DMS153 treated with DMSO at 0.1 percent for 48 hours (cell line): ENCODE measurements at regions not wholly inside any gene's neighbourhood (a gene's known extent, or its start where the extent isn't known, plus 50 kb on each side); places are given as distances from the start of the nearest gene placed in this dataset.

Experiments used
- DNase-seq: peaks from one replicate; lab custom pipeline; 2025; ENCODE audit not compliant: unreplicated experiment; lab: John Stamatoyannopoulos, UW

DNA sequence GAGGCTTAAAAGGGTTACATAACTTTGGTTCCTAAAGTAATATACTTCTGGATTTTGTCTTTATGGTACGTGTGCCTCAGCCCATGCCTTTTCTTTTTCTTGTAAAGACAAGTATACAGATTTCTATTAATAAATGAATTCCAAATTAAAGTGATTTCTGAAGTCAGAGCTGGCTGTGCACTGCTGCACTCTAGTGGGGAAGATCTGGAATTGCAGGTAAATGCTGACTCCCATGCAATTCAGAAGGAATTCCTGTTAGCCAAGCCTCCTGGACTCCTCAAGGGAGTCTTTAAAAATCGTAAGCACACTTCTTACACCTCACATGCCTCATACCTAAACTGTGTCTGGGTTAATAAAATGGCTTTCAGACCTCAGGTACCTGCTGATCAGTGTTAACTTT lies 118.4 kb upstream of the SLC7A1 start:
- DNase-seq = no peak

DNA sequence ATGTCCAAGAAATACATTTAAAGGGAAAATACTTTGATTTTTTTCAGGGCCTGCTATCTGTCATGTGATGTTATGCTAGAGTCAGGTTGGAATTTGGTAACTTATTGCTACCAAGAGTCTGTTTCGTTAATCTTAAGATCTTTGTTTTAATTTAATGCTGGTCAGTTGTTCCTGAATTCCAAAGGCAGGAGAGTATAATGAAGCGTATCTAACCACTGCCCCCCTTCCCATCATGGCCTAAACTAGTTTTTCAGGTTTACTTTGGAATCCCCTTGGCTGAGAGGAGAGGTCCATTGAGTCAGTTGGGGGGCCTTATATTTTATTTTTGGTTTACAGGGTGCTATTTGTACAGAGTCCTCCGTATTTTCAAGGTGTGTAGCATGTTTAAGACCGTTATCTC lies 116.3 kb upstream of the SLC7A1 start:
- no peak for DNase-seq

- no peak for DNase-seq
Measured at GRCh38 chr13:29710511-29710910, 115.0 kb upstream of the SLC7A1 start.

- DNase-seq = peak; percentile 3
Measured at GRCh38 chr13:29709407-29710069, 114.0 kb upstream of the SLC7A1 start.

GRCh38 chr13:29707876-29708543 lies 112.5 kb upstream of the SLC7A1 start:
- DNase-seq = peak; percentile 1

- no peak for DNase-seq
Measured at GRCh38 chr13:29706923-29707322, 111.4 kb upstream of the SLC7A1 start.

DNA sequence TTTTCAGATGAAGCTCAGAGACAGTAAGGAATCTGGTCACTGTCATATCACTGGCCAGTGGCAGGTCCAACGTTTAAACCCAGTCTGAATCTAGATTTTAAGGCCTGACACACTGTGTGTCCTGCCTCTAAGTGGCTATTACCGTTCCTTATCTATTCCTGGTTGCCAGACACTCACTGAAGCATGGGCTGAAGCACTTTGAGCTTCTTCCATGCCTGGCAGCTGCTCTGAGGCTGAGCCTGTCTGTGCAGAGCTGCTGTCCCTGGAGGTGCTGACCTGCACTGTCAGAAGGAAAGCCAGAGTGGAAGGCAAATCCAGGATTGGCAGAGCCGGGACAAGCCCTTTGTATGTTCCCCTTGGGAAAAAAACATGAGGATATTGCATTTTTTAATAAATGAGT lies 109.2 kb upstream of the SLC7A1 start:
- DNase-seq = no peak

DNA sequence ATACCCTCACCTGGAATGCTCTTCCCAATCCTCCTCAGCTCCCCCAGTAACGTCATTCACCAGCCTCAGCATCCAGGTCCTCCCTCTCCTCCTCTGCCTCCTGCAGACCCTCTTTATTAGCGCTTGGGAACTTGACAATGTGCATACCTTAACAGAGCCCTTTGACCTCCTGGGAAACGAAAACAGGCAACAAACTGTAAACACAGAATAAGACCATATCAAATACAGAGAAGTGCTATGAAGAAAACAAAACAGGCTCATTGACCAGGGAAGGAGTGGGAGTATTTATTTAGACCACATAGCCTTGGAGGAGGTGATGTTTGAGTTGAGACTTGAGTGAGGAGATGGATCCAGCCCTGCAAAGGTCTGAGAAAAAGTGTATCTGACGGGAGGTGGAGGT lies 107.9 kb upstream of the SLC7A1 start:
- DNase-seq = no peak

DNA sequence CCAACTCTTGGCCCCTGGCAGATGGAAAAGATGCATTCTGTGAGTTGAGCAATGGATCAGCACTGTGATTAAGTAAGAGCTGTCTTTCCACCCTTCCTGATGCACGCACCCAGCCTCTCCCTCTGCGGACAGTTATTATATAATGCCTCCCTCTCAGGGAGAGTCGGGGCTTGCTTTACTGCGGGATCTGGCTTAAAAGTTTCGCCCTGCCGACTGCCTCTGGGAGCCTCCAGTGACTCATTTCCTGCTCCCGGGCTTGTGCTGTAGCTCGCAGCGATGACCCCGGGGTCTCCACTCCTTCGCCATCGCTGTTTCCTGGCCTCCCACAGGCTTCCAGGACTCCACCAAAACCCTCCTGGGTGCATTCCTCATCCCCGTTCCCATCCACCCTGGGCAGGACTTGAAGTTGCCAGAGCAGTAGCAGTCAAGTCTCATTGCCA lies 107.4 kb upstream of the SLC7A1 start:
- DNase-seq = no peak

DNA sequence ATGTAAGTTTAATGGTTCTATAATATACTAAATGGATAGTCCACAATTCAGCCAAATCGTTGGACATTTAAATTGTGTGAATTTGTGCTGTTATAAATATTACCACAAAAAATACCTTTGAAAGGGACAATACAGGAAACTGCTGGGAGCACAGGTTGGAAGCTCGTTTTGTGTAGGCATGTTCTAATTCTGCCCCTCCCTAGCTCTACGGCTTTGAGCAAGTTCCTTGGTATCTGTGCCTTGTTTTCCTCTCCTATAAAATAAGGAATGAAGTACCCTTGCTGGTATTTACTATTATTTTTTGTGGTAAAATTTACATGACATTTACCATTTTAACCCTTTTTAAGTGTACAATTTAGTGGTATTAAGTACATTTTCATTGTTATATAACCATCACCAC lies 102.6 kb upstream of the SLC7A1 start:
- no peak for DNase-seq

- no peak for DNase-seq
Measured at GRCh38 chr13:29696606-29697005, 101.1 kb upstream of the SLC7A1 start.

DNA sequence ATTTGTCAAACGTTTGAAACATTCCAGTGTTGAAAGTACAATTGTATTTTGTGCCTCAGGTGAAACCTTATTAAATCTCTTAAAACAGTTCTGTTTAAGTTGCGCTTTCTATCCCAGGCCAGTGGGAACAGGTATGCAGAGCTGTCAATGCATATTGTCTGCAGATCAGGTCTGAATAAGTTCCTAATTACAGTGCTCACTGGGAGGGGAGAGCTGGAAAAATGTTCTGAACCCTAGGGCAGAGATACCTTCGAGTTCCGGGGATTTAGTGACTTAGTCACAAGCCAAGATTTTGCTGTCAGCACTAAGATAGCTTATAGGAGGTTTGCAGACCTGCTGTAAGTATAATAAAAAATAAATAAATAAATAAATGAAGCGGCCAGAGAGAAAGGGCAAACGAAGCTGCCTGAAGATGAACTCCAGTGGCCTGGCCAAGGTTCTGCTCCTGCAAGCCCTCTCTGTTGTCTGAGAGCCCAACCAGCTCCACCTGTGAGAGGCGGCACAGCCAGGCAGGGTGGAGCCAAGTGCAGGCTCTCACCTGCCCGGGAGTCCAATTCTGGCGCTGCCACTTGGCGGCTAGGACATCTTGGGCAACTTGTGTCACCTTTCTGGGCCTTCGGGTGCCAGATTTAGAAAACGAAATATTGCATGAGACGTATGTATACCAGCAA lies 97.9 kb upstream of the SLC7A1 start:
- DNase-seq = no peak

DNA sequence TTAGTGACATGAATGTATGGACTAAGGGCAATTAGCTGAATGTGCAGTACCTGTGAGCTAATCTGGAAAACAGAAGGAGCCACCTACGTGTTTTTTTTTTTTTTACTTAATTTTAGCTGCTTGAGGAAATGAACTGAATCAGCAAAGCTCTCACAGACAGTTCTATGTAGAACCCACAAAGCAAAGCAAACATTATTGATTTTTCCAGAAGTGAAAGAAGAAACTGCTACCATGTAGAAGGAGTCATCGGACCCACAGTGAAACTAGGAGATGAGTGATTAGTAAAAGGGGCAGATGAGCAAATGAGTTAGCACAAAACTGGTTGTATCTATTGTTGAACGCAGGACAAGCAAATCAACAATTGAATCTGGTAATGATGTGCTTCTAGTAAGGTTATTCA lies 94.1 kb upstream of the SLC7A1 start:
- no peak for DNase-seq

DNA sequence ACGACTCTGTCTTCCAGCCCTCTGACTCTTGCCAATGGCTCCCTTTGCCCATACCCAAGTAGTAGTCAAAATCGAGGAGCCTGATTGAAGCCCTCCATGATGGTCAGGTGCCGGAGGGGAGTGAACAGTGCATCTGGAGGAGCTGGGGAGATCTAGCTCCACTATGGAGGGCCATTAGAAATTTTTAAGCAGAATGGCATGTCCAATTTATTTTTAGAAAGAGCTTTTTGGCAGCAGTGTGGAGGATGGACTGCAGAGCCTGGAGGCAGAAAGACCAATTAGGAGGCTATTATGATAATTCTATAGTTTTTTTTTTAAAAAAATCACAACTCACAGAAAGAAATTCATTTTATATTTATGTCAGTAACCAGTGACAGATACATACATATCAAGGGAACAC lies 92.7 kb upstream of the SLC7A1 start:
- DNase-seq = no peak

- DNase-seq = no peak
Measured at GRCh38 chr13:29684441-29684840, 89.0 kb upstream of the SLC7A1 start.

- DNase-seq = no peak
Measured at GRCh38 chr13:29683041-29683440, 87.6 kb upstream of the SLC7A1 start.

- no peak for DNase-seq
Measured at GRCh38 chr13:29681864-29682263, 86.4 kb upstream of the SLC7A1 start.

- peak; percentile 44 for DNase-seq
Measured at GRCh38 chr13:29679396-29680053, 84.0 kb upstream of the SLC7A1 start.

- no peak for DNase-seq
Measured at GRCh38 chr13:29677627-29678026, 82.1 kb upstream of the SLC7A1 start.

DNA sequence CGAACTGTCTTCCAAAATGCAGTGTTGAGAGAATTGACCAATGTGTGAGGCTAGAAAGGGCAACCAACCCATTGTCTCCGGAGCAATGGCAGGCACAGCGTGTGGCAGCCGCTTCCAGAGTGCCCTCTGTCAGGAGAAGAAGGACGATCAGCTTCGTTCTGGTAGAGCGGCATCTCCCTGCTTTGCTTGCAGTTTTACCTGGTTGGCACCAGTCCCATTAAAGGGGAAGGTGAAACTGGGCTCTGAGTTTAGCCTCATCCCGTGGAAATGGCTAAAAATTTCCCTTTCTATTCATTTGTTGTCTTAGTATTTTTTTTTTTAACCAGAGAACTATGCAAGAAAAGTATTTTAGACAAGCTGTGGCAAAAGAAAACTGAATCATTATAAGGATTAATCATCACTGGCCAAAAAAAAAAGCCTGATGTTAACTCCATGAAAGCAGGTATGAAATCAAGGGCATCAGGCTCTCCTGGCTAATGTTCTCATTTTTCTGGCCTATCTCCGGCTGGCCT lies 81.5 kb upstream of the SLC7A1 start:
- DNase-seq = peak; percentile 42

- DNase-seq = peak; percentile 38
Measured at GRCh38 chr13:29676535-29676934, 81.0 kb upstream of the SLC7A1 start.

DNA sequence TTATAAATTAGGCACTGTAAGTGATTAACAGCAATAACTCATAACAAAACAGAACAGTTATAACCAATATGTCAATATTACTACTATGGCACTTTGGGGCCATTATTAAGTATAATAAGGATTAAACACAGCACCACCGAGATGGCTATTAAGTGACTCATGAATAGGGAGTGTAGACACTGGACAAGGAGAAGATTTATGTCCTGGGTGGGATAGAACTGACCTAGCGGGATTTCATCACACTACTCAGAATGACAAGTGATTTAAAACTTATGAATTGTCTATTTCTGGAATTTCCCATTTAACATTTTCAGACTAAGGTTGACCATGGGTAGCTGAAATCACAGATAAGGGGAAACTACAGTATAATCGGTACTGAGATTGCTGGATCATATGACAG lies 79.0 kb upstream of the SLC7A1 start:
- no peak for DNase-seq
